ENCODE measurements at regions not wholly inside any gene's neighbourhood (a gene's known extent, or its start where the extent isn't known, plus 50 kb on each side); places are given as distances from the start of the nearest gene placed in this dataset.

DNA sequence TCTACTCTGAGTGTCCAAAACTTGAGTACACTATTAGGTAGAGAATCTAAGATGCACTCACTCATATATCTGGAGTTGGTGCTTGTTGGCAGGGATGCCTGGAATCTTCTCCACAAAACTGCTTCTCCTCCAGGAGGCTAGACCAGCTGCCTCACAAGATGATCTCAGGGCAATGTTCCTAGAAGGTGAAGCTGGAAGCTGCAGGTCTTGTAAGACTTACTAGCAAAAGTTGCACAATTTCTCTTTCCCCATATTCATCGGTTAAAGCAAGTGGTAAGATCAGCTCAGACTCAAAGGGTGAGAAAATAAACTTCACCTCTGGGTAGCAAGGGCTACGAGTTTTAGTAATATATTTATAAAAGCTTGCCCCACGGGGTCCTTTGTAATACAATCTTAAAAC lies 454.4 kb upstream of the ACVR2A start:
- no peak for TF ChIP-seq CTCF (conservative IDR thresholded peaks at IDR 0.05; ENCODE audit: low read depth, low read length)
- TF ChIP-seq EZH2phosphoT487 (IDR thresholded peaks at IDR 0.05; ENCODE audit: borderline replicate concordance, low read length), result no peak
- no peak for TF ChIP-seq EZH2 (IDR thresholded peaks at IDR 0.05; ENCODE audit: low read length, unreplicated experiment)

All from PC-3 (cell line).